OCI-LY3 (cell line): ENCODE measurements at regions not wholly inside any gene's neighbourhood (a gene's known extent, or its start where the extent isn't known, plus 50 kb on each side); places are given as distances from the start of the nearest gene placed in this dataset.

Source experiments
- H2AFZ ChIP-seq: fragments of 200-600, 300-600 bp; shearing (Covaris generic); 2 replicates; pipeline ENCODE4 v1.6.0; 2014; ENCODE audit warnings: antibody characterized with exemption, low read depth, low read length
- H3K27ac ChIP-seq: fragments of 200-600, 300-600 bp; sonication (generic); 2 replicates; pipeline ENCODE4 v1.5.1; 2014; ENCODE audit warnings: mild to moderate bottlenecking, low read length, moderate library complexity, mixed read lengths
- H3K27me3 ChIP-seq: fragments of 200-600, 300-600 bp; sonication (generic); 2 replicates; pipeline ENCODE4 v1.6.1; 2014; ENCODE audit warnings: low read depth, low read length, mixed read lengths
- H3K36me3 ChIP-seq: fragments of 200-600, 300-600 bp; sonication (generic); replicated peaks from 2 replicates; pipeline ENCODE3; 2014; ENCODE audit warnings: low read depth, low read length, mixed read lengths
- H3K4me1 ChIP-seq: fragments of 300-600, 200-600 bp; sonication (generic); 2 replicates; pipeline ENCODE4 v1.6.1; 2014; ENCODE audit warnings: low read length, mixed read lengths
- H3K4me2 ChIP-seq: fragments of 200-600, 300-600 bp; sonication (generic); 2 replicates; pipeline ENCODE4 v1.6.1; 2014; ENCODE audit warnings: low read length, mixed read lengths
- H3K4me3 ChIP-seq: fragments of 300-600, 200-600 bp; sonication (generic); 2 replicates; pipeline ENCODE4 v1.5.1; 2014; ENCODE audit warnings: antibody characterized with exemption, mild to moderate bottlenecking, low read length, moderate library complexity
- H3K79me2 ChIP-seq: fragments of 300-600, 200-600 bp; shearing (Covaris generic); 2 replicates; pipeline ENCODE4 v1.6.1; 2014; ENCODE audit warnings: mild to moderate bottlenecking, low read length, mixed read lengths
- H3K9ac ChIP-seq: fragments of 300-600, 200-600 bp; shearing (Covaris generic); 2 replicates; pipeline ENCODE4 v1.6.0; 2014; ENCODE audit warnings: mild to moderate bottlenecking, low read length, moderate library complexity
- H3K9me3 ChIP-seq: fragments of 200-600, 300-600 bp; shearing (Covaris generic); 2 replicates; pipeline ENCODE4 v1.6.1; 2014; ENCODE audit warnings: low read length, mixed read lengths; ENCODE audit not compliant: insufficient read depth
- H4K20me1 ChIP-seq: fragments of 200-600, 300-600 bp; sonication (generic); 2 replicates; pipeline ENCODE4 v1.6.1; 2016; ENCODE audit warnings: low read length, mixed read lengths; ENCODE audit not compliant: insufficient read depth
- EZH2phosphoT487 ChIP-seq: fragments of 200-600 bp; shearing (Covaris generic); IDR thresholded peaks from 2 replicates; pipeline ENCODE4 v1.6.1; 2018; ENCODE audit warnings: antibody characterized with exemption, mixed run types, low read depth
- TF ChIP-seq, protein P1 (sequence below): fragments of 200-600, 300-600 bp; sonication (generic); IDR thresholded peaks from 2 replicates; pipeline ENCODE4 v1.5.1; 2014; ENCODE audit warnings: antibody characterized with exemption, low read length, low read depth

- no peak overlapping the region for H3K4me3 ChIP-seq
- no peak for TF ChIP-seq EZH2phosphoT487
- TF ChIP-seq, protein P1, sequence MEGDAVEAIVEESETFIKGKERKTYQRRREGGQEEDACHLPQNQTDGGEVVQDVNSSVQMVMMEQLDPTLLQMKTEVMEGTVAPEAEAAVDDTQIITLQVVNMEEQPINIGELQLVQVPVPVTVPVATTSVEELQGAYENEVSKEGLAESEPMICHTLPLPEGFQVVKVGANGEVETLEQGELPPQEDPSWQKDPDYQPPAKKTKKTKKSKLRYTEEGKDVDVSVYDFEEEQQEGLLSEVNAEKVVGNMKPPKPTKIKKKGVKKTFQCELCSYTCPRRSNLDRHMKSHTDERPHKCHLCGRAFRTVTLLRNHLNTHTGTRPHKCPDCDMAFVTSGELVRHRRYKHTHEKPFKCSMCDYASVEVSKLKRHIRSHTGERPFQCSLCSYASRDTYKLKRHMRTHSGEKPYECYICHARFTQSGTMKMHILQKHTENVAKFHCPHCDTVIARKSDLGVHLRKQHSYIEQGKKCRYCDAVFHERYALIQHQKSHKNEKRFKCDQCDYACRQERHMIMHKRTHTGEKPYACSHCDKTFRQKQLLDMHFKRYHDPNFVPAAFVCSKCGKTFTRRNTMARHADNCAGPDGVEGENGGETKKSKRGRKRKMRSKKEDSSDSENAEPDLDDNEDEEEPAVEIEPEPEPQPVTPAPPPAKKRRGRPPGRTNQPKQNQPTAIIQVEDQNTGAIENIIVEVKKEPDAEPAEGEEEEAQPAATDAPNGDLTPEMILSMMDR = no peak
- no peak overlapping the region for H3K4me2 ChIP-seq
- H4K20me1 ChIP-seq = no peaks in the 10 kb centered on the region
- H2AFZ ChIP-seq = no peak overlapping the region
- no peak overlapping the region for H3K27ac ChIP-seq
- no peaks in the 10 kb centered on the region for H3K79me2 ChIP-seq
- H3K9me3 ChIP-seq = no peaks in the 10 kb centered on the region
- H3K36me3 ChIP-seq = no peaks in the 10 kb centered on the region
- peaks cover 20% of the 10 kb centered on the region for H3K4me1 ChIP-seq
- H3K9ac ChIP-seq = no peak overlapping the region
- H3K27me3 ChIP-seq = 0 out of 2 replicates have a peak, but pooled peaks cover 4% of the 10 kb centered on the region
Observed at GRCh38 chr1:184210031-184210430, 158.5 kb downstream of the TSEN15 start.

DNA sequence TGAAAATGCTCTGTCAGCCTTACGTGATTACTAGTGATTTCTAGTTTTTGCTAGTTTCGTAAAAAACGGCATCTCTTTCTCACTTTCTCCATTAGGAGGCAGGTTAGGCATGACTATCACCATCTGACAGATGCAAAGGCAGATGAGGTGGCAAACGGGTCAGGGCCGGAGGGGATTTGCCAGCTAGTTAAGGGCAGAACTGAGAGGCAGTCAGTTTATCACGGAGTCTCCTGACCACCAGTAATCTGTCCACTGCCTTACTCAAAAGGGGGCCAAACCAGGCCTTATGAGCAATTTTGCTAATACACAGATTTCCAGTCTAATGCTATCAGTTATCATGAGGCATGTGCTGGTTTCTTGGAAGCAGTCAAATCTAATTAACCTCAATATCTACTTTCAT lies 159.3 kb downstream of the TSEN15 start:
- Histone ChIP-seq H3K9me3 (no peaks in the 10 kb centered on the region), H2AFZ (no peak overlapping the region), H3K27me3 (0 out of 2 replicates have a peak, but pooled peaks cover 4% of the 10 kb centered on the region), H3K36me3 (no peaks in the 10 kb centered on the region), H3K4me1 (peaks cover 25% of the 10 kb centered on the region), H3K27ac (no peak overlapping the region), H4K20me1 (no peaks in the 10 kb centered on the region), H3K4me3 (no peak overlapping the region), H3K79me2 (no peaks in the 10 kb centered on the region), H3K4me2 (peak overlapping the region; percentile 33), H3K9ac (no peak overlapping the region)
- TF ChIP-seq, protein P1 = peak; percentile 71
- TF ChIP-seq EZH2phosphoT487 = no peak

GRCh38 chr1:184212649-184213314 lies 161.3 kb downstream of the TSEN15 start:
- H3K4me3 ChIP-seq = no peak overlapping the region
- TF ChIP-seq, protein P1 = no peak
- no peak overlapping the region for H3K9ac ChIP-seq
- H3K36me3 ChIP-seq = no peaks in the 10 kb centered on the region
- no peak overlapping the region for H3K27ac ChIP-seq
- H3K4me1 ChIP-seq = peaks cover 25% of the 10 kb centered on the region
- peak overlapping the region; percentile 23 for H3K4me2 ChIP-seq
- H3K27me3 ChIP-seq = no peaks in the 10 kb centered on the region
- H2AFZ ChIP-seq = no peak overlapping the region
- no peaks in the 10 kb centered on the region for H4K20me1 ChIP-seq
- H3K79me2 ChIP-seq = no peaks in the 10 kb centered on the region
- H3K9me3 ChIP-seq = no peaks in the 10 kb centered on the region

DNA sequence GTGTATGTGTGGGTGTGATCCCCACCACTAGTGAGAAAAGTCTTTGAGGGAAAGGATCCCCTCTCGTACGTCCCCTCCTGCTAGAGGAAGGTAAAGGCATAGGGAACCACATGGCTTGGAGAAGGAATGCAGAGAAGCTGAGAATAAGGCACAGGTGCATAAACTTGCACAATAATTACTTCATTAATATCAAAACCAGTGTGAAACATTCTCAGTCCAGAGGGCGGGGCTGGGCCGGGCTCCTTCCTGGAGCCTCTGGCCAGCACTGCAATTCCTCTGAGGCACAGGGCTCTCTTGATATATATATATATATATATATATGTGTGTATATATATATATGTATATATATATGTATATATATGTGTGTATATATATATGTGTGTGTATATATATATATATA lies 162.6 kb downstream of the TSEN15 start:
- no peak overlapping the region for H3K4me2 ChIP-seq
- H3K36me3 ChIP-seq = no peaks in the 10 kb centered on the region
- H3K9me3 ChIP-seq = no peaks in the 10 kb centered on the region
- H3K79me2 ChIP-seq = no peaks in the 10 kb centered on the region
- H3K4me1 ChIP-seq = peaks cover 25% of the 10 kb centered on the region
- no peaks in the 10 kb centered on the region for H3K27me3 ChIP-seq
- no peak for TF ChIP-seq EZH2phosphoT487
- TF ChIP-seq, protein P1 = no peak
- no peak overlapping the region for H3K4me3 ChIP-seq
- no peak overlapping the region for H3K27ac ChIP-seq
- H3K9ac ChIP-seq = no peak overlapping the region
- H2AFZ ChIP-seq = no peak overlapping the region
- H4K20me1 ChIP-seq = no peaks in the 10 kb centered on the region
